Activated T-cell treated with anti-CD3 and anti-CD28 coated beads for 4 hours (primary cell): ENCODE measurements at regions not wholly inside any gene's neighbourhood (a gene's known extent, or its start where the extent isn't known, plus 50 kb on each side); places are given as distances from the start of the nearest gene placed in this dataset.

Experiments
- DNase-seq: peaks from one replicate; pipeline ENCODE4 v3.0.0-alpha.2; 2020

GRCh38 chr22:19663821-19664355 lies 50.4 kb upstream of the SEPTIN5 start:
- no peak for DNase-seq

- no peak for DNase-seq
These were observed 49.9 kb upstream of the SEPTIN5 start for GRCh38 chr22:19664406-19664805.
